ENCODE measurements at regions not wholly inside any gene's neighbourhood (a gene's known extent, or its start where the extent isn't known, plus 50 kb on each side); places are given as distances from the start of the nearest gene placed in this dataset.

GRCh38 chr12:131422187-131422520 lies 288.7 kb upstream of the SFSWAP start:
- TF ChIP-seq POLR2AphosphoS5 (IDR thresholded peaks at IDR 0.05; ENCODE audit: low read depth, low read length) (no peak), POLR2A (IDR thresholded peaks at IDR 0.05; ENCODE audit: low read depth, low read length) (no peak), TAF1 (IDR thresholded peaks at IDR 0.05; ENCODE audit: borderline replicate concordance, low read depth, low read length) (no peak)

Measured in GM12892 (cell line).